ENCODE measurements at regions not wholly inside any gene's neighbourhood (a gene's known extent, or its start where the extent isn't known, plus 50 kb on each side); places are given as distances from the start of the nearest gene placed in this dataset.

GRCh38 chr16:64406770-64407181 lies 715.1 kb downstream of the CDH11 start:
- no peak overlapping the region for H3K4me3 ChIP-seq
- H3K27me3 ChIP-seq = no peaks in the 10 kb centered on the region
- no peaks in the 10 kb centered on the region for H3K36me3 ChIP-seq
- no peak overlapping the region for H3K27ac ChIP-seq
- intact Hi-C loops (cut with DNase I) = no loop called here
- no peak for TF ChIP-seq POLR2A (IDR thresholded peaks at IDR 0.05)
- no peak for TF ChIP-seq POLR2AphosphoS5 (IDR thresholded peaks at IDR 0.05; ENCODE audit: insufficient read depth in 1 of 2, low read depth in 1 of 2)
- TF ChIP-seq CTCF (IDR thresholded peaks at IDR 0.05) = no peak
- no peaks in the 10 kb centered on the region for H3K4me1 ChIP-seq
- no peaks in the 10 kb centered on the region for H3K9me3 ChIP-seq
- no peak for DNase-seq (ENCODE audit: extremely low spot score in 2 of 2)

- Histone ChIP-seq H3K36me3 (no peaks in the 10 kb centered on the region), H3K27ac (no peak overlapping the region), H3K27me3 (no peaks in the 10 kb centered on the region), H3K4me3 (no peak overlapping the region), H3K4me1 (no peaks in the 10 kb centered on the region), H3K9me3 (no peaks in the 10 kb centered on the region)
- intact Hi-C loops (cut with DNase I) = no loop called here
- DNase-seq (ENCODE audit: extremely low spot score in 2 of 2) = no peak
- TF ChIP-seq POLR2A (IDR thresholded peaks at IDR 0.05) (no peak), CTCF (IDR thresholded peaks at IDR 0.05) (no peak), POLR2AphosphoS5 (IDR thresholded peaks at IDR 0.05; ENCODE audit: insufficient read depth in 1 of 2, low read depth in 1 of 2) (no peak)
These were observed 718.5 kb downstream of the CDH11 start for GRCh38 chr16:64403352-64403751.

GRCh38 chr16:64398793-64399192 lies 723.1 kb downstream of the CDH11 start:
- Histone ChIP-seq H3K4me3 (no peak overlapping the region), H3K9me3 (no peaks in the 10 kb centered on the region), H3K27me3 (no peaks in the 10 kb centered on the region), H3K27ac (no peak overlapping the region), H3K4me1 (no peaks in the 10 kb centered on the region), H3K36me3 (no peaks in the 10 kb centered on the region)
- intact Hi-C loops (cut with DNase I) = no loop called here
- TF ChIP-seq CTCF (IDR thresholded peaks at IDR 0.05) = no peak
- TF ChIP-seq POLR2A (IDR thresholded peaks at IDR 0.05) = no peak
- TF ChIP-seq POLR2AphosphoS5 (IDR thresholded peaks at IDR 0.05; ENCODE audit: insufficient read depth in 1 of 2, low read depth in 1 of 2) = no peak
- DNase-seq (ENCODE audit: extremely low spot score in 2 of 2) = no peak

- H3K4me1 ChIP-seq = no peaks in the 10 kb centered on the region
- H3K27ac ChIP-seq = no peak overlapping the region
- intact Hi-C loops (cut with DNase I) = no loop called here
- TF ChIP-seq CTCF (IDR thresholded peaks at IDR 0.05) (no peak), POLR2AphosphoS5 (IDR thresholded peaks at IDR 0.05; ENCODE audit: insufficient read depth in 1 of 2, low read depth in 1 of 2) (no peak), POLR2A (IDR thresholded peaks at IDR 0.05) (no peak)
- no peak for DNase-seq (ENCODE audit: extremely low spot score in 2 of 2)
- no peaks in the 10 kb centered on the region for H3K9me3 ChIP-seq
- H3K4me3 ChIP-seq = no peak overlapping the region
- H3K36me3 ChIP-seq = no peaks in the 10 kb centered on the region
- H3K27me3 ChIP-seq = no peaks in the 10 kb centered on the region
These were observed 723.8 kb downstream of the CDH11 start for GRCh38 chr16:64397945-64398508.

- TF ChIP-seq POLR2AphosphoS5 (IDR thresholded peaks at IDR 0.05; ENCODE audit: insufficient read depth in 1 of 2, low read depth in 1 of 2) = no peak
- TF ChIP-seq CTCF (IDR thresholded peaks at IDR 0.05) = no peak
- TF ChIP-seq POLR2A (IDR thresholded peaks at IDR 0.05) = no peak
- H3K27ac ChIP-seq = no peak overlapping the region
- no peak overlapping the region for H3K4me3 ChIP-seq
- no peaks in the 10 kb centered on the region for H3K4me1 ChIP-seq
- no peaks in the 10 kb centered on the region for H3K9me3 ChIP-seq
- no peaks in the 10 kb centered on the region for H3K36me3 ChIP-seq
- no peaks in the 10 kb centered on the region for H3K27me3 ChIP-seq
- intact Hi-C loops (cut with DNase I) = no loop called here
- no peak for DNase-seq (ENCODE audit: extremely low spot score in 2 of 2)
These were observed 724.8 kb downstream of the CDH11 start for GRCh38 chr16:64397042-64397441.

All from vagina (tissue), 2 donors.